OCI-LY7 (cell line): ENCODE measurements at regions not wholly inside any gene's neighbourhood (a gene's known extent, or its start where the extent isn't known, plus 50 kb on each side); places are given as distances from the start of the nearest gene placed in this dataset.

Experiments
- EZH2phosphoT487 ChIP-seq: fragments of 200-600 bp; sonication (generic); IDR thresholded peaks from 2 replicates; pipeline ENCODE4 v1.6.1; 2018; ENCODE audit warnings: low read depth, borderline replicate concordance, mild to moderate bottlenecking, mixed run types, antibody characterized with exemption, low read length, moderate library complexity, mixed read lengths
- TF ChIP-seq, protein P1 (sequence below): fragments of 200-600 bp; sonication (generic); conservative IDR thresholded peaks from 2 replicates; pipeline ENCODE4 v1.5.1; 2014; ENCODE audit warnings: mild to moderate bottlenecking, antibody characterized with exemption, low read length, moderate library complexity, mixed read lengths

- no peak for TF ChIP-seq EZH2phosphoT487
- TF ChIP-seq, protein P1, sequence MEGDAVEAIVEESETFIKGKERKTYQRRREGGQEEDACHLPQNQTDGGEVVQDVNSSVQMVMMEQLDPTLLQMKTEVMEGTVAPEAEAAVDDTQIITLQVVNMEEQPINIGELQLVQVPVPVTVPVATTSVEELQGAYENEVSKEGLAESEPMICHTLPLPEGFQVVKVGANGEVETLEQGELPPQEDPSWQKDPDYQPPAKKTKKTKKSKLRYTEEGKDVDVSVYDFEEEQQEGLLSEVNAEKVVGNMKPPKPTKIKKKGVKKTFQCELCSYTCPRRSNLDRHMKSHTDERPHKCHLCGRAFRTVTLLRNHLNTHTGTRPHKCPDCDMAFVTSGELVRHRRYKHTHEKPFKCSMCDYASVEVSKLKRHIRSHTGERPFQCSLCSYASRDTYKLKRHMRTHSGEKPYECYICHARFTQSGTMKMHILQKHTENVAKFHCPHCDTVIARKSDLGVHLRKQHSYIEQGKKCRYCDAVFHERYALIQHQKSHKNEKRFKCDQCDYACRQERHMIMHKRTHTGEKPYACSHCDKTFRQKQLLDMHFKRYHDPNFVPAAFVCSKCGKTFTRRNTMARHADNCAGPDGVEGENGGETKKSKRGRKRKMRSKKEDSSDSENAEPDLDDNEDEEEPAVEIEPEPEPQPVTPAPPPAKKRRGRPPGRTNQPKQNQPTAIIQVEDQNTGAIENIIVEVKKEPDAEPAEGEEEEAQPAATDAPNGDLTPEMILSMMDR = no peak
These were observed 323.0 kb upstream of the IRX4 start for GRCh38 chr5:2205596-2206226.
